ENCODE measurements at regions not wholly inside any gene's neighbourhood (a gene's known extent, or its start where the extent isn't known, plus 50 kb on each side); places are given as distances from the start of the nearest gene placed in this dataset.

- TF ChIP-seq CTCF (IDR thresholded peaks at IDR 0.05; ENCODE audit: insufficient read depth, low read length, poor library complexity, severe bottlenecking), result no peak
- no peak for TF ChIP-seq EZH2phosphoT487 (conservative IDR thresholded peaks at IDR 0.05; ENCODE audit: low read length)
These were observed 257.2 kb upstream of the CACNA2D1 start for GRCh38 chr7:82700741-82701140.
